Immature natural killer cell (primary cell): ENCODE measurements at regions not wholly inside any gene's neighbourhood (a gene's known extent, or its start where the extent isn't known, plus 50 kb on each side); places are given as distances from the start of the nearest gene placed in this dataset.
"Not testable (repeated sequence)": the region's sequence is repeated elsewhere in the genome, so short reads cannot be mapped to it uniquely, and the experiment has no call there.

Experiments
- DNase-seq, 3 donors: peaks; one replicate each; pipeline ENCODE4 v3.0.0; 2022; ENCODE audit warnings: mixed read lengths in 1 of 3
- H3K27ac Mint-ChIP-seq, 6 donors: one replicate each; pipeline ENCODE4 v1.8.0; 2020; ENCODE audit warnings: mixed read lengths in 6 of 6, mild to moderate bottlenecking in 5 of 6, inconsistent platforms in 4 of 6, moderate library complexity in 3 of 6
- H3K27me3 Mint-ChIP-seq, 3 donors: one replicate each; pipeline ENCODE4 v1.8.0; 2020 to 2021; ENCODE audit warnings: low read depth in 3 of 3, mild to moderate bottlenecking in 3 of 3, mixed read lengths in 3 of 3, moderate library complexity in 3 of 3, inconsistent platforms in 1 of 3
- H3K36me3 Mint-ChIP-seq, 3 donors: one replicate each; pipeline ENCODE4 v1.8.0; 2020; ENCODE audit warnings: mixed read lengths in 3 of 3, inconsistent platforms in 2 of 3, mild to moderate bottlenecking in 2 of 3
- H3K4me1 Mint-ChIP-seq, 2 donors: one replicate each; pipeline ENCODE4 v1.8.0; 2020; ENCODE audit warnings: inconsistent platforms in 2 of 2, mild to moderate bottlenecking in 2 of 2, mixed read lengths in 2 of 2, moderate library complexity in 1 of 2
- H3K4me3 Mint-ChIP-seq, 5 donors: one replicate each; pipeline ENCODE4 v1.8.0; 2020; ENCODE audit warnings: mild to moderate bottlenecking in 5 of 5, mixed read lengths in 5 of 5, inconsistent platforms in 3 of 5, moderate library complexity in 3 of 5
- H3K9me3 Mint-ChIP-seq, 6 donors: one replicate each; pipeline ENCODE4 v1.8.0; 2020; ENCODE audit warnings: mild to moderate bottlenecking in 6 of 6, mixed read lengths in 6 of 6, inconsistent platforms in 4 of 6, moderate library complexity in 3 of 6

GRCh38 chr6:56820060-56820459 is 134.8 kb upstream of the BEND6 start:
- no peaks in the 10 kb centered on the region for H3K27me3 Mint-ChIP-seq
- no peaks in the 10 kb centered on the region for H3K36me3 Mint-ChIP-seq
- DNase-seq, result no peak
- H3K9me3 Mint-ChIP-seq, result no peaks in the 10 kb centered on the region
- H3K4me3 Mint-ChIP-seq, result no peak overlapping the region
- H3K4me1 Mint-ChIP-seq, result no peaks in the 10 kb centered on the region
- H3K27ac Mint-ChIP-seq, result no peak overlapping the region

- no peaks in the 10 kb centered on the region for H3K9me3 Mint-ChIP-seq
Observed at GRCh38 chr6:56819604-56820003, 135.3 kb upstream of the BEND6 start.

GRCh38 chr6:56816370-56816769 is 138.5 kb upstream of the BEND6 start:
- Mint-ChIP-seq H3K27ac (no peak overlapping the region), H3K4me3 (no peak overlapping the region), H3K36me3 (no peaks in the 10 kb centered on the region), H3K27me3 (no peaks in the 10 kb centered on the region), H3K9me3 (no peaks in the 10 kb centered on the region), H3K4me1 (no peaks in the 10 kb centered on the region)
- DNase-seq, result no peak

More at GRCh38 chr6:56819604-56820003, 135.3 kb upstream of the BEND6 start:
- no peaks in the 10 kb centered on the region for H3K36me3 Mint-ChIP-seq
- no peak overlapping the region for H3K27ac Mint-ChIP-seq
- H3K4me1 Mint-ChIP-seq, result no peaks in the 10 kb centered on the region
- H3K27me3 Mint-ChIP-seq, result no peaks in the 10 kb centered on the region
- H3K4me3 Mint-ChIP-seq, result no peak overlapping the region
- no peak for DNase-seq

DNA sequence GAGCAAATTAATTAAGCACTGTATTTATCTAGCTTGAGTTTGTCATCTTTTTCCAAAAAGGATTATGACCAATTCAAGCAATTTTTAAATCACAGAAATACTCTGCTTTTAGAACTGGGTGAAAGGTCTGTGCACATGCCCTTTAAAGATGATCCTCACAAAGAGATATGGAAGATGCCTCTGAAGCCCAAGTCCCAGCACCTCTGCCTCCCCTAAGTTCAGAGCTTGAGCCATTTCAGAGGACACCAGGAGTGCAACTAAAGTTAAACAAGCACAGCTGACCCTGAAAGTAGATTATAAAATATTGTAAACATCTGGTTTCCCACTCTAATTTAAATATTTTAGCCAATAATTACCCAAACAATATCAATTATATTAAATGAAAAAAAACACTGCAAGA is 139.5 kb upstream of the BEND6 start:
- Mint-ChIP-seq H3K9me3 (no peaks in the 10 kb centered on the region), H3K36me3 (no peaks in the 10 kb centered on the region)
- no peak for DNase-seq

DNA sequence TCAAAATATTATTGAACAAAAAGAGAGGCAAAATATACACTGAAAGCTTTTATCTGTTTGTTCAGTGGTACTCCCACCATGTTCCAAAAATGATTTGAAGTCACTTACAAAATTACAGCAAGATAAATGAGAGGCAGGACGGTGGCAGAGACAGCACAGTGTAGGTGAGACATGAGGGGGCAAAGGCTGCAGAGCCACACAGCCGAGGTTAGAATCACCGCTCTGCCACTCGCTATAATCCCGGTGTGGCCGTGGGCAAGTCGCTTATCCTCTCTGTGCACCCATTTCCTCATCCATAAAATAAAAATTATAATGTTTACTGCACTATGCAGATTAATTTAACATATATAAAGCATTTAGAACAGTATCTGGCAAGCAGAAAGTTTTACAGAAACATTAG is 140.1 kb upstream of the BEND6 start:
- DNase-seq, result no peak
- Mint-ChIP-seq H3K9me3 (no peaks in the 10 kb centered on the region), H3K27ac (no peak overlapping the region), H3K4me1 (no peaks in the 10 kb centered on the region), H3K27me3 (no peaks in the 10 kb centered on the region), H3K4me3 (no peak overlapping the region), H3K36me3 (no peaks in the 10 kb centered on the region)

More for the DNA sequence above, 139.5 kb upstream of the BEND6 start:
- Mint-ChIP-seq H3K4me3 (no peak overlapping the region), H3K27me3 (no peaks in the 10 kb centered on the region), H3K4me1 (no peaks in the 10 kb centered on the region), H3K27ac (no peak overlapping the region)

GRCh38 chr6:56814308-56814707 is 140.6 kb upstream of the BEND6 start:
- no peaks in the 10 kb centered on the region for H3K27me3 Mint-ChIP-seq
- no peak overlapping the region for H3K4me3 Mint-ChIP-seq
- no peak for DNase-seq
- no peak overlapping the region for H3K27ac Mint-ChIP-seq
- no peaks in the 10 kb centered on the region for H3K36me3 Mint-ChIP-seq
- no peaks in the 10 kb centered on the region for H3K9me3 Mint-ChIP-seq
- H3K4me1 Mint-ChIP-seq, result no peaks in the 10 kb centered on the region

DNA sequence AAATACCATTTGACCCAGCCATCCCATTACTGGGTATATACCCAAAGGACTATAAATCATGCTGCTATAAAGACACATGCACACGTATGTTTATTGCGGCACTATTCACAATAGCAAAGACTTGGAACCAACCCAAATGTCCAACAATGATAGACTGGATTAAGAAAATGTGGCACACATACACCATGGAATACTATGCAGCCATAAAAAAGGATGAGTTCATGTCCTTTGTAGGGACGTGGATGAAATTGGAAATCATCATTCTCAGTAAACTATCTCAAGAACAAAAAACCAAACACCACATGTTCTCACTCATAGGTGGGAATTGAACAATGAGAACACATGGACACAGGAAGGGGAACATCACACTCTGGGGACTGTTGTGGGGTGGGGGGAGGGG is 142.1 kb upstream of the BEND6 start:
- not testable (repeated sequence) for H3K4me3 Mint-ChIP-seq, H3K27me3 Mint-ChIP-seq, H3K4me1 Mint-ChIP-seq, DNase-seq, H3K27ac Mint-ChIP-seq, H3K9me3 Mint-ChIP-seq, H3K36me3 Mint-ChIP-seq

GRCh38 chr6:56808871-56809359 is 146.0 kb upstream of the BEND6 start:
- Mint-ChIP-seq H3K27ac (no peak overlapping the region), H3K36me3 (no peaks in the 10 kb centered on the region), H3K4me1 (no peaks in the 10 kb centered on the region), H3K4me3 (no peak overlapping the region), H3K9me3 (no peaks in the 10 kb centered on the region), H3K27me3 (peaks cover 0 to 2% (median 2%) of the 10 kb centered on the region in 3 donors)
- DNase-seq, result no peak

- Mint-ChIP-seq H3K36me3 (no peaks in the 10 kb centered on the region), H3K27ac (no peak overlapping the region), H3K27me3 (peaks cover 0 to 2% (median 2%) of the 10 kb centered on the region in 3 donors), H3K9me3 (no peaks in the 10 kb centered on the region), H3K4me1 (no peaks in the 10 kb centered on the region), H3K4me3 (no peak overlapping the region)
- DNase-seq, result no peak
Observed at GRCh38 chr6:56807989-56808337, 146.9 kb upstream of the BEND6 start.

GRCh38 chr6:56807326-56807988 is 147.4 kb upstream of the BEND6 start:
- Mint-ChIP-seq H3K4me1 (no peaks in the 10 kb centered on the region), H3K27ac (no peak overlapping the region), H3K27me3 (peaks cover 0 to 2% (median 2%) of the 10 kb centered on the region in 3 donors), H3K4me3 (no peak overlapping the region), H3K9me3 (no peaks in the 10 kb centered on the region), H3K36me3 (no peaks in the 10 kb centered on the region)
- no peak for DNase-seq

GRCh38 chr6:56806368-56806767 is 148.5 kb upstream of the BEND6 start:
- Mint-ChIP-seq H3K27ac (no peak overlapping the region), H3K9me3 (no peaks in the 10 kb centered on the region), H3K36me3 (no peaks in the 10 kb centered on the region), H3K4me1 (no peaks in the 10 kb centered on the region), H3K4me3 (no peak overlapping the region), H3K27me3 (peaks cover 0 to 2% (median 2%) of the 10 kb centered on the region in 3 donors)
- DNase-seq, result no peak

DNA sequence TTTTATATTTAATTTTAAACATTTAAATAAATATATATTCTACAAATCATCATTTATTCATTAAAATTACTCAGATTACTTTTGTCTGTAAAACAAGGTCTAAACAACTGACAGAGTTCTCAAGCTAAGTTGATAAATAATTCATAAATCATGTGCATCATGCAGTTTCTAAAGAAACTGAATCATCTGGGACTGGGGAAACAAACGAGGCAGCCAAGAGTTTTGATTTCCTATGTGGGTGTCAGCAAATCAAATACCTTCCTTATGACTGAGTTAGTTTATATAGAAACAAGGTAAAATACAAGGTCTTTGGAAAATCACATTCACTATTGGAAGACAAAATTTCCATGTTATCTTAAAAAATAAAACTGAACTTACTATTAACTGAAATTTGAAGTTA is 149.9 kb upstream of the BEND6 start:
- Mint-ChIP-seq H3K27me3 (peaks cover 0 to 2% (median 2%) of the 10 kb centered on the region in 3 donors), H3K36me3 (no peaks in the 10 kb centered on the region), H3K9me3 (no peaks in the 10 kb centered on the region), H3K27ac (no peak overlapping the region), H3K4me1 (no peaks in the 10 kb centered on the region), H3K4me3 (no peak overlapping the region)
- DNase-seq, result no peak

- DNase-seq, result no peak
- no peaks in the 10 kb centered on the region for H3K36me3 Mint-ChIP-seq
- no peaks in the 10 kb centered on the region for H3K27me3 Mint-ChIP-seq
- no peak overlapping the region for H3K4me3 Mint-ChIP-seq
- no peaks in the 10 kb centered on the region for H3K9me3 Mint-ChIP-seq
- no peak overlapping the region for H3K27ac Mint-ChIP-seq
- H3K4me1 Mint-ChIP-seq, result no peaks in the 10 kb centered on the region
Observed at GRCh38 chr6:56803594-56803993, 151.3 kb upstream of the BEND6 start.

- Mint-ChIP-seq H3K4me3 (no peak overlapping the region), H3K9me3 (no peaks in the 10 kb centered on the region), H3K4me1 (no peaks in the 10 kb centered on the region), H3K36me3 (no peaks in the 10 kb centered on the region), H3K27ac (no peak overlapping the region), H3K27me3 (no peaks in the 10 kb centered on the region)
- DNase-seq, result no peak
Observed at GRCh38 chr6:56802584-56802983, 152.3 kb upstream of the BEND6 start.

- no peak overlapping the region for H3K4me3 Mint-ChIP-seq
Observed at GRCh38 chr6:56799989-56800388, 154.9 kb upstream of the BEND6 start.

More at GRCh38 chr6:56799989-56800388, 154.9 kb upstream of the BEND6 start:
- DNase-seq, result no peak
- H3K27me3 Mint-ChIP-seq, result peaks cover 0 to 1% (median 0%) of the 10 kb centered on the region in 3 donors
- H3K27ac Mint-ChIP-seq, result no peak overlapping the region
- no peaks in the 10 kb centered on the region for H3K4me1 Mint-ChIP-seq
- H3K36me3 Mint-ChIP-seq, result no peaks in the 10 kb centered on the region
- H3K9me3 Mint-ChIP-seq, result no peaks in the 10 kb centered on the region
